NCI-H1048 (cell line): ENCODE measurements at regions not wholly inside any gene's neighbourhood (a gene's known extent, or its start where the extent isn't known, plus 50 kb on each side); places are given as distances from the start of the nearest gene placed in this dataset.
"Not testable (repeated sequence)": the region's sequence is repeated elsewhere in the genome, so short reads cannot be mapped to it uniquely, and the experiment has no call there.

Source experiments
- DNase-seq: peaks from one replicate; lab custom pipeline; 2025; lab: John Stamatoyannopoulos, UW

DNA sequence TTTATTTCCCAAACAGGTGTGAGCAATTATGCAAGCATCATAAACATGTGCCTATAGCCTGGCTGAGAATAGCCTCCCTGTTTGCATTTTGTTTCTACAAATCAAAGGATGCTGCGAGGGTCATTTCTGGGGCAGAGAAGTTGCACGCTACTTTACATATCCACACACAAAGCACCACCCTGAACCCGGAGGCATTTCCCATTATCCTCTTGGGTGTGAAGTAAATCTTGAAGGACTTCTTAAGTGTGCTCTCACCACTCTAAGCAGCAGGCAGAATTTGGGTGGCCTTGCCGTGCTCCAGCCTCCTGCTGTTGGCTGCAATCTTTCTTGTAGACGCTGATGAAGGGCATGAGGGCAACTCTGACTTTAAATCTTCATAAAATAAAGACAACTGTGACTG is 124.0 kb upstream of the TLE4 start:
- DNase-seq = no peak

DNA sequence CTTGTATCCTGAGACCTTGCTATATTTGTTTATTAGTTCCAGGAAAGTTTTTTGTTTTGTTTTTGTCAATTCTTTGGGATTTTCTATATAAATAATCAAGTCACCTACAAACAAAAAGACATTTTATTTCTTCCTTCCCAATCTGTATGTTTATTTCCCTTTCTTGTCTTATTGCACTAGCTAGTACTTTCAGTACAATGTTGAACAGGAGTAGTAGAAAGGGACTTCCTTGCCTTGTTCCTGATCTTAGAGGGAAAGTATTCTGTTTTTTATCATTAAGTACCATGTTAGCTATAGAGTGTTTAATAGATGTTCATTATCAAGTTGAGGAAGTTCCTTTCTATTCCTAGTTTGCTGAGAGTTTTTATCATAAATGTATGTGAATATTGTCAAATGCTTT is 119.5 kb upstream of the TLE4 start:
- no peak for DNase-seq

- no peak for DNase-seq
Observed at GRCh38 chr9:79461712-79462111, 110.1 kb upstream of the TLE4 start.

- DNase-seq = no peak
Observed at GRCh38 chr9:79465156-79465555, 106.6 kb upstream of the TLE4 start.

DNA sequence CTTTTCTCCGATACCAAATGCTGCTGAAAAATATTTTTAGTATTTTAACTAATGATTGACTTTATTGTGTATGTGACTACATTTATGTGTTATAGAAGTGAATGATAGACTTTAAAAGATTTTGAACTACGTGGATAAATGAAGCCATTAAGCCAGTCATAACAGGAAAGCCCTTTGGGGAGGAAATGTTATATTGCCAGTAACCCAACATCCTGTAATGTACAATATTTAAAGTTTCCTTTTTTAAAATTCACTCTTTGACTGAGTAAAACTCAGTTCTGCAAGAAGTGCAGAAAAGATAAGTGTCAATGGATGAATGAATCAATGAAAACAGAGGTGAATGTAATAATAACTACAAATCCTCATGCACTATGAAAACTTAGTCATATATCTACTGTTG is 102.6 kb upstream of the TLE4 start:
- no peak for DNase-seq

DNA sequence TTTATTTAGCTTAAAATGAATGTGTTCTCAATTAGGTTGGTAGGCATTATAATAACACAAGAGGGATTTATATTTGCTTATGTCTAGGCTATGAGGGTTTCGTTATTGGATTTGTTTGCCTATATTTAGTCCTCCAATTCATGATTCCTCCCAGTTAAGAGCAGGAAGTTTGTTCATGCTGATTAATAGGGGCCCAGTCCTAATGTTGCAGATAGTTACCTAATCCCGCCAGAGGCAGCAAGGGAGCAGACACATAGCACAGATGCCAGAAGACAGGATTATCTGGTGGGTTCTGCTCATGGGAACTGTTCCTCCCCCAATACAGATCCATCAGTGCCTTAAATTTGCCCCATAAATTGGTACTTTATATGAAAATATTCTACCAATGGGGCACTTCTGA is 100.8 kb upstream of the TLE4 start:
- no peak for DNase-seq

DNA sequence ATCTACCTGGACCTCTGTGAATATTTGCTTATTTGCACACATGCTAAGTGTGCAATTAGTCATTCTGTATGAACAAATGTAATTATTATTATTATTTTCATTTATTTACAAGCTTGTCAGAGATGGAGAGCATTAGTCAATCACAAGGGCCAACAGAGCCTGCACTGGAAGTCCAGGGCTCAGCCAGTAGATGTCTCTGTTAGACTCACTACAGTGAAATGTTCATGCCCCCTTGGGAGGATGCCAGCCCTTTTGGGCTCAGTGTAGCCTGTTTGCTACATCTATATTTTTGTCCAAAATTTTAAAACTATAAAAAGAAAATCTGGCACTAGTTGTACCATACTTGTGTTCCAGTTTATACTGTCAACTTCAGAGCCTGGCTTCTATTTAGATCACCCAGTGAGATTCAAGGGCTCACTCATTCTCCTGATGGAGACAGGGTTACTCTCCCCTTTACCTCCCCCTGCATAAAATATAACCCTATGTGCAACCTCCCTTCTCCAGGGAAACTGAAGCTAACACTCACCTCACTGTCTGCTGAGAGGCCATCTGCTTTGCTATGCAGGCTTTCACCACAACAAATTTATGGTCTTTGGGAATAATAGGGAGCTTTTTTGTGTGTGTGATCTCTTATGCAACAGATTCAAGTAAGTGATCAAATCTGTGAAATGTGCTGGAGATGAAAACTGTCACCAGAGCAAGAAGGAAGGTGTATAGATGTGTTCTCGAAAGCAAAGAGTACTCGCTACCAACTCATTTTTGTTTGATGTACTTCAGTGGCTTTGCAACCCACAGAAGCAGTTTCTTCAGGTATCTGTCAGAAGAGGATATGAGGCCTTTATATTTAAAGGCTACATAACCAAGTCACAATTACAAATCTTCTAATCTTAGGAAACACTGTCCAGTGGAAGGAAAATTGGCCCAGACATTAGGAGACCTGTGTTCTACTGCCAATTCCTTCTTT is 99.9 kb upstream of the TLE4 start:
- DNase-seq = no peak

GRCh38 chr9:79473704-79474103 is 98.1 kb upstream of the TLE4 start:
- DNase-seq = no peak

GRCh38 chr9:79477241-79477840 is 94.4 kb upstream of the TLE4 start:
- no peak for DNase-seq

- DNase-seq = no peak
Observed at GRCh38 chr9:79477955-79478771, 93.6 kb upstream of the TLE4 start.

DNA sequence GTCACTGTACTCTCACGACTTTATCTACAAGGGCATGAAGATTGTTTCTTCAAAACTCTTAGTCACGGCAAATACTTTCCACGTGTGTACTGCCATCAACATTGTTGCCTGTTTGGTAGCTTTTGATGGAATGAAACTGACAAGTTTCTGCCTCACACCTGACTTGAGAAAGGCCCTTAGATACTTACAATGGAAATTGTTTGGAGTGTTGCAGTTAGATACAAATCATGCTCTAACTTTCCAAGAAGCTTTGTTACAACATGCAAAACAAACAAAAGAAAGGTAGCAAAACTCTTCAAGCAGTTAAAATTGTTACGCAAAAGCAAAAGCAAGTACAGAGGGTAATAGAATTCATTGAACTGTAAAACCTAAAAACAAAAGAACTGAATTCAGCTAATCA is 91.1 kb upstream of the TLE4 start:
- DNase-seq = no peak

DNA sequence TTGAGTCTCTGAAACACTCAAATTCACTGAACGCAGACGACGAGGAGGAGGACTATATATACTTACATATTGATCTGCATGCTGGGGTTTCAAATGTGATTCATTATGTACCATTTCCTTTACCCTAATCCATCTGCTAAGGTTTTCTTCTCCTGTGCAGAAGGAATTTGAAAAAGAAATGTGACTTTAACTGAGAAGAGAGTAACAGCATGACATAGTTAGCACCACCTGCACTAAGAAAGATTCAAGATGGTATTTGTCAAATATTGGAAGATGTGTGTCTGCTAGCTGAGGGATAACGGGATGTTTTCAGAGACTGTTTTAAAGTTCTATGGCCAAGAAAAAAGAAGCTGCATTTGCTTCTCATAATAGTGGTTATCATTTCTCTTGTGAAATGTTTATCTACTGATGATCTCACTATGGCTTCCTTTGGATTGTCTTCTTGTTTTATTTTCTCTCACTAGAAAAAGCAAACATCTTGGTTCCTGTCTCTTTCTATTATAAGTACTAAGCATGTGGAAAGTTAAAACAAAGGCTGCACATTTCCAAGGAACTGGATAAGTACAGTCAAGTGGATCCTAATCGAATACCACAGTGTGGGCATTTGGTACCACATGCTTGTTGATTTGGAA is 89.8 kb upstream of the TLE4 start:
- no peak for DNase-seq

GRCh38 chr9:79485258-79485657 is 86.5 kb upstream of the TLE4 start:
- DNase-seq = no peak

- no peak for DNase-seq
Observed at GRCh38 chr9:79489261-79490000, 82.3 kb upstream of the TLE4 start.

DNA sequence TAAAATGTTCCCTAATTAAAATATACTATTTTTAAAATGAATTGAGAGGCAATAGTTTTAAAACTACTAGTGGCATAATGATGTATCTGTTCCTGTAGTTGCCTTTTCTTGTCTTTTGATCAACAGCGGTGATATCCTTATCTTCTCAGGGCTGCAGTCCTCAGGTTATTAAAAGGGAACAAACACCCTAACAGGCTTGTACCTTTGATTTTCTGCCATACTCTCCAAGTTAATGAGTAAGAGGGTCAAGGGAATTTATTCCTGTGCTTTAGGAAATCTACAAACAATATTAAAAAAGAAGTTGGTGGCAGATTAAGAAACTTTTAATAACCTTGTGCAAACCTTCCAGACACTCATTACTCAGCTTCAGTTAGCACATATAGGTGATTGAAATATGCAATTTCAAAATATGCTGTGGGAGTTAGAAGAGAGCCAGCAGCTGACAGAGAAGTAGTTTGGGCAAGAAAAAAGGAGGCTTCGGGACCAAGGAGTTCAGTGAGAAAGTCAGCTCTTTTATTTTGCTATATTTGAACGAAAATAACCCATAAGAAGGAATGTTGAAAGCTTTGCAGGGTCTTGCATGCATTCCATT is 81.0 kb upstream of the TLE4 start:
- DNase-seq = no peak

DNA sequence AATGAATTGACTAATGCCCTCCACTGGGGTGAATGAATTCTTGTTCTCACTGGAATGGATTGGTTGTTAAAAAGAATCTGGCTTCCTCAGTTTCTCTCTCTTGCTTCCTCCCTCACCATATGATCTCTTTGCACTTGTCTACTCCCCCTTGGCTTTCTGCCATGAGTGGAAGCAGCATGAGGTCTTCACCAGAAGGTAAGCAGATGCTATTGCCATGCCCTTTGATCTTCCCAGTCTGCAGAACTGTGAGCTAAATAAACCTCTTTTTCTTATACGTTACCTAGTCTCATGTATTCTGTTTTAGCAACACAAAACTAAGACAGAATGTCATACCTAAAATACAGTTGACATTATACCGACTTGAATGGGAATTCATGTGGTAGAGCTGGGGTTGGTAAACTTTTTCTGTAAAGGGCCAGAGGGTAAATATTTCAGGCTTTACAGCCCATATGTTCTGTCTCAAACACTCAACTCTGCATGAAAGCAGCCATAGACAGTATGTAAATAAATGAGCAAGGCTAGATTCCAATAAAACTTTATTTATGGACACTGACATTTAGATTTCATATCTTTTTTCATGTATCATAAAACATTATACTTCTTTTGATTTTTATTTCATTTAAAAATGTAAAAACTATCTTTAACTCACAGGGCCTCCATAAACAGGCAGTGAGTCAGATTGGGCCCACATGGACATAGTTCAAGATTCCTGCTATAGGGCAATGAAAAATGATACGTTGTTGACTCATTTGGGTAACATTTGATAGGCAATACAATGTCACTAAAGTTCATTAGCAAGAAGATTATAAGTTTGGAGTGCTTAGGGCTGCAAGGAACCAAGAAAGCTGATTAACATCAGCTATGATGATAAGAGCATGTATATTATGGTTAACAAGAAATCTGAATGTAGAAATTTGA is 79.4 kb upstream of the TLE4 start:
- no peak for DNase-seq

DNA sequence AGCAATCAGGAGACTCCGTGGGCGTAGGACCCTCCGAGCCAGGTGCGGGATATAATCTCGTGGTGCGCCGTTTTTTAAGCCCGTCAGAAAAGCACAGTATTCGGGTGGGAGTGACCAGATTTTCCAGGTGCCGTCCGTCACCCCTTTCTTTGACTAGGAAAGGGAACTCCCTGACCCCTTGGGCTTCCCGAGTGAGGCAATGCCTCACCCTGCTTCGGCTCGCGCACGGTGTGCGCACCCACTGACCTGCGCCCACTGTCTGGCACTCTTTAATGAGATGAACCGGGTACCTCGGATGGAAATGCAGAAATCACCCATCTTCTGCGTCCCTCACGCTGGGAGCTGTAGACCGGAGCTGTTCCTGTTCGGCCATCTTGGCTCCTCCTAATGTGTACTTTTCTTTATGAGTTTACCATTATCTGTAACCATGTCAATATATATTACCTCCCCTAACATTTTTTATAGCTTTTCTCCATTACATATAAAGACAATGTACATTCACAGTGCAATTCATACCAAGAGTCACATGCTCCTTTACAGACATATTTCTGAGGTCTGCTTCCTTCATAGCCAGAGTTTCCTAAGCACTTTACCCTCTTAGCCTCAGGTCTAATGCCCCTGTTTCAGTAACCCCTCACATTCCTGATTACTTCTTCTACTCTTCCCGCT is 71.4 kb upstream of the TLE4 start:
- not testable (repeated sequence) for DNase-seq

- DNase-seq = no peak
Observed at GRCh38 chr9:79501546-79501945, 70.2 kb upstream of the TLE4 start.

DNA sequence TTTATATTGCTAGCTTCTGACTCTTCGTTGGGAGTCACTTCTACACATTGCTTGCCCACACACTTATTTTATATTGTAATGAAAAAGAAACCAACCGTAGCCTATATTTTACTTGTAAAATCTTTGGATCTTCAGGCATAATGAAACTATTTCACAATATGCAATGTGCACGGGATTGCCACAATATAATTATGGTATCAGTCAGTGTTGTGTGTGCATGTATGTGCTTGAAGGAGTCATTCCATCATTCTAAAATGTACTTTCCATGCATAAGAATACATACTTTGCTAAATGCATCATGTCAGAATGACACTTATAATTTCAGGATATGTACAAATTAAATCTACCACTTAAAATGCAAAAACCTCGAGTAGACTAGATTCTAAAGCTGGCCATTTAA is 64.0 kb upstream of the TLE4 start:
- DNase-seq = no peak
